RWPE2 (cell line): ENCODE measurements at regions not wholly inside any gene's neighbourhood (a gene's known extent, or its start where the extent isn't known, plus 50 kb on each side); places are given as distances from the start of the nearest gene placed in this dataset.
A peak's percentile ranks its signal among the peaks of the same experiment; 100 is the strongest.

Source experiments
- ATAC-seq: fragments of 200-7000 bp; cut with Tn5 transposase; 3 replicates; pipeline ENCODE4 v1.9.1; 2021; ENCODE audit warnings: low read depth
- DNase-seq: peaks from one replicate; pipeline ENCODE4 v3.0.0-alpha.2; 2020; ENCODE audit warnings: low spot score
- H3K27ac ChIP-seq: fragments of 450-650 bp; 2 replicates; pipeline ENCODE4 v1.5.1; 2017; ENCODE audit warnings: mild to moderate bottlenecking; ENCODE audit not compliant: poor library complexity, severe bottlenecking
- H3K27me3 ChIP-seq: fragments of 250-450 bp; sonication (Bioruptor Pico); 2 replicates; pipeline ENCODE4 v1.5.1; 2021; ENCODE audit warnings: mild to moderate bottlenecking, moderate library complexity; ENCODE audit not compliant: insufficient read depth, poor library complexity, severe bottlenecking
- H3K36me3 ChIP-seq: fragments of 250-450 bp; sonication (Bioruptor Pico); 2 replicates; pipeline ENCODE4 v1.5.1; 2020; ENCODE audit warnings: low read depth, mild to moderate bottlenecking, moderate library complexity
- H3K4me1 ChIP-seq: fragments of 250-450 bp; sonication (Bioruptor Pico); 2 replicates; pipeline ENCODE4 v1.5.1; 2021; ENCODE audit warnings: mild to moderate bottlenecking, moderate library complexity; ENCODE audit not compliant: insufficient read depth, poor library complexity, severe bottlenecking
- H3K4me3 ChIP-seq: fragments of 250-450 bp; sonication (Bioruptor Pico); 2 replicates; pipeline ENCODE4 v1.5.1; 2021; ENCODE audit warnings: mild to moderate bottlenecking, moderate library complexity; ENCODE audit not compliant: severe bottlenecking
- H3K9me3 ChIP-seq: fragments of 250-450 bp; sonication (Bioruptor Pico); 2 replicates; pipeline ENCODE4 v1.5.1; 2021; ENCODE audit warnings: mild to moderate bottlenecking, moderate library complexity; ENCODE audit not compliant: severe bottlenecking
- CTCF ChIP-seq: fragments of 450-650 bp; IDR thresholded peaks from one replicate; pipeline ENCODE4 v1.5.1; 2017; ENCODE audit warnings: mild to moderate bottlenecking, moderate library complexity; ENCODE audit not compliant: poor library complexity, severe bottlenecking

GRCh38 chrX:9146657-9147056 lies 112.7 kb upstream of the FAM9B start:
- Histone ChIP-seq H3K36me3 (no peaks in the 10 kb centered on the region), H3K4me1 (peaks cover 4% of the 10 kb centered on the region), H3K4me3 (no peak overlapping the region), H3K27ac (no peak overlapping the region), H3K27me3 (no peaks in the 10 kb centered on the region), H3K9me3 (no peaks in the 10 kb centered on the region)
- TF ChIP-seq CTCF: no peak
- ATAC-seq (no peak), DNase-seq (no peak)

- DNase-seq: no peak
- TF ChIP-seq CTCF: no peak
Observed at GRCh38 chrX:9147086-9147485, 113.2 kb upstream of the FAM9B start.

GRCh38 chrX:9147726-9148125 lies 113.8 kb upstream of the FAM9B start:
- DNase-seq (no peak), ATAC-seq (no peak)
- Histone ChIP-seq H3K4me1 (peaks cover 4% of the 10 kb centered on the region), H3K4me3 (no peak overlapping the region), H3K27me3 (no peaks in the 10 kb centered on the region), H3K36me3 (no peaks in the 10 kb centered on the region), H3K27ac (no peak overlapping the region), H3K9me3 (no peaks in the 10 kb centered on the region)
- no peak for TF ChIP-seq CTCF

More at GRCh38 chrX:9147086-9147485, 113.2 kb upstream of the FAM9B start:
- H3K9me3 ChIP-seq: no peaks in the 10 kb centered on the region
- H3K4me3 ChIP-seq: no peak overlapping the region
- H3K36me3 ChIP-seq: no peaks in the 10 kb centered on the region
- H3K4me1 ChIP-seq: peaks cover 4% of the 10 kb centered on the region
- H3K27ac ChIP-seq: no peak overlapping the region
- ATAC-seq: no peak
- H3K27me3 ChIP-seq: no peaks in the 10 kb centered on the region

GRCh38 chrX:9148615-9149399 lies 114.9 kb upstream of the FAM9B start:
- no peaks in the 10 kb centered on the region for H3K27me3 ChIP-seq
- peak overlapping the region; percentile 25 for H3K27ac ChIP-seq
- H3K4me1 ChIP-seq: peaks cover 8% of the 10 kb centered on the region
- no peaks in the 10 kb centered on the region for H3K36me3 ChIP-seq
- H3K4me3 ChIP-seq: no peak overlapping the region
- ATAC-seq: peak; percentile 84
- H3K9me3 ChIP-seq: no peaks in the 10 kb centered on the region
- no peak for TF ChIP-seq CTCF
- no peak for DNase-seq
